ENCODE measurements at regions not wholly inside any gene's neighbourhood (a gene's known extent, or its start where the extent isn't known, plus 50 kb on each side); places are given as distances from the start of the nearest gene placed in this dataset.
"Not testable (repeated sequence)": the region's sequence is repeated elsewhere in the genome, so short reads cannot be mapped to it uniquely, and the experiment has no call there.

GRCh38 chr12:80045594-80045993, 53.7 kb upstream of the OTOGL start:
- DNase-seq = no peak

GRCh38 chr12:80044694-80045046, 54.7 kb upstream of the OTOGL start:
- no peak for DNase-seq

- no peak for DNase-seq
These were observed 57.6 kb upstream of the OTOGL start for GRCh38 chr12:80041692-80042091.

GRCh38 chr12:80041071-80041470, 58.3 kb upstream of the OTOGL start:
- no peak for DNase-seq

GRCh38 chr12:80040075-80040738, 59.1 kb upstream of the OTOGL start:
- DNase-seq = no peak

GRCh38 chr12:80038062-80038560, 61.2 kb upstream of the OTOGL start:
- no peak for DNase-seq

- no peak for DNase-seq
These were observed 65.9 kb upstream of the OTOGL start for GRCh38 chr12:80033448-80033847.

GRCh38 chr12:80032946-80033345, 66.4 kb upstream of the OTOGL start:
- no peak for DNase-seq

GRCh38 chr12:80031229-80031628, 68.1 kb upstream of the OTOGL start:
- no peak for DNase-seq

- DNase-seq = no peak
These were observed 73.7 kb upstream of the OTOGL start for GRCh38 chr12:80025638-80026037.

- no peak for DNase-seq
These were observed 79.6 kb upstream of the OTOGL start for GRCh38 chr12:80019691-80020090.

GRCh38 chr12:80018119-80018518, 81.2 kb upstream of the OTOGL start:
- no peak for DNase-seq

- no peak for DNase-seq
These were observed 82.0 kb upstream of the OTOGL start for GRCh38 chr12:80017261-80017870.

GRCh38 chr12:80016684-80017083, 81.8 kb upstream of the PPP1R12A start:
- DNase-seq = no peak

GRCh38 chr12:80015660-80016059, 80.8 kb upstream of the PPP1R12A start:
- DNase-seq = no peak

- DNase-seq = not testable (repeated sequence)
These were observed 68.8 kb upstream of the PPP1R12A start for GRCh38 chr12:80003744-80004143.

- DNase-seq = peak; percentile 7
These were observed 66.7 kb upstream of the PPP1R12A start for GRCh38 chr12:80001562-80001961.

GRCh38 chr12:80000831-80001230, 65.9 kb upstream of the PPP1R12A start:
- no peak for DNase-seq

GRCh38 chr12:79998554-79998953, 63.7 kb upstream of the PPP1R12A start:
- DNase-seq = no peak

- DNase-seq = no peak
These were observed 62.3 kb upstream of the PPP1R12A start for GRCh38 chr12:79997096-79997791.

- not testable (repeated sequence) for DNase-seq
These were observed 60.6 kb upstream of the PPP1R12A start for GRCh38 chr12:79995385-79996084.

GRCh38 chr12:79993106-79993862, 58.4 kb upstream of the PPP1R12A start:
- DNase-seq = no peak

- DNase-seq = no peak
These were observed 56.7 kb upstream of the PPP1R12A start for GRCh38 chr12:79991586-79991985.

Data from NCI-H2171 treated with DMSO at 0.1 percent for 48 hours (cell line).